Endothelial cell of umbilical vein (primary cell): ENCODE measurements at regions not wholly inside any gene's neighbourhood (a gene's known extent, or its start where the extent isn't known, plus 50 kb on each side); places are given as distances from the start of the nearest gene placed in this dataset.

Experiments used
- BruUV-seq: library from RNA; stranded (reverse); fragments of 400-500 nt; replicated peaks from 2 replicates; lab custom pipeline; 2021; lab: Mats Ljungman, UMichigan
- CTCF ChIA-PET: fragments of 300-600, 350-600 bp; sonication (Branson Sonifier 250); formaldehyde crosslinking; loops from one replicate; lab custom pipeline; 2021; ENCODE audit warnings: antibody characterized with exemption, inconsistent platforms; lab: Charles Lee
- POLR2A ChIA-PET: fragments of 300-600, 350-600 bp; sonication (Branson Sonifier 250); formaldehyde crosslinking; loops from one replicate; lab custom pipeline; 2021; ENCODE audit warnings: antibody characterized with exemption, inconsistent platforms; lab: Charles Lee
- DNase-seq: peaks from one replicate; pipeline ENCODE4 v3.0.0-alpha.2; 2011; ENCODE audit warnings: low read depth, low spot score
- FAIRE-seq: peaks from 2 replicates; lab custom pipeline; 2011; peaks lifted over from hg19 to GRCh38; lab: Jason Lieb, UNC
- H2AFZ ChIP-seq: 2 replicates; pipeline ENCODE4 v1.6.0; 2012; ENCODE audit warnings: low read depth, low read length, control low read depth, inconsistent platforms
- H3K27ac ChIP-seq: 2 replicates; pipeline ENCODE4 v1.5.1; 2011; ENCODE audit warnings: low read depth, mild to moderate bottlenecking, control low read depth, low read length, moderate library complexity; ENCODE audit not compliant: insufficient read depth
- H3K27me3 ChIP-seq, 2 experiments: 2 replicates each; pipeline versions ENCODE4 v1.6.0 to v1.6.1; 2011; ENCODE audit warnings: low read length in 2 of 2, mixed read lengths in 1 of 2; ENCODE audit not compliant: control insufficient read depth in 2 of 2, insufficient read depth in 2 of 2
- H3K36me3 ChIP-seq, 2 experiments: 2 replicates in 1 of 2; 3 replicates in 1 of 2; pipeline ENCODE4 v1.5.1; 2011; ENCODE audit warnings: low read length in 2 of 2, mild to moderate bottlenecking in 1 of 2, moderate library complexity in 1 of 2; ENCODE audit not compliant: control insufficient read depth in 2 of 2, insufficient read depth in 2 of 2; ENCODE audit errors: extremely low read depth in 1 of 2
- H3K4me1 ChIP-seq: 3 replicates; pipeline ENCODE4 v1.5.1; 2011; ENCODE audit warnings: mild to moderate bottlenecking, low read length; ENCODE audit not compliant: control insufficient read depth, insufficient read depth; ENCODE audit errors: extremely low read depth
- H3K4me2 ChIP-seq: 2 replicates; pipeline ENCODE4 v1.6.1; 2011; ENCODE audit warnings: low read length, control low read depth, mixed read lengths; ENCODE audit not compliant: insufficient read depth
- H3K4me3 ChIP-seq, 3 experiments: fragments of 200-600 bp in 1 of 3; sonication (generic), shearing (Covaris generic) in 1 of 3; replicated peaks in 1 of 3; 2 replicates each; pipeline ENCODE4 v1.5.1; 2011 to 2016; ENCODE audit warnings: control low read depth in 3 of 3, low read length in 3 of 3, mild to moderate bottlenecking in 2 of 3, inconsistent platforms in 1 of 3, low read depth in 1 of 3, moderate library complexity in 1 of 3; ENCODE audit not compliant: insufficient read depth in 1 of 3
- H3K79me2 ChIP-seq: 2 replicates; pipeline ENCODE4 v1.6.0; 2012; ENCODE audit warnings: low read length, inconsistent platforms; ENCODE audit not compliant: control insufficient read depth, insufficient read depth
- H3K9ac ChIP-seq: replicated peaks from 2 replicates; pipeline ENCODE3; 2011; ENCODE audit warnings: low read length, control low read depth; ENCODE audit not compliant: insufficient read depth; ENCODE audit errors: extremely low read depth
- H3K9me1 ChIP-seq: replicated peaks from 3 replicates; pipeline ENCODE4 v1.6.0; 2011; ENCODE audit warnings: mild to moderate bottlenecking, low read length; ENCODE audit not compliant: control insufficient read depth, insufficient read depth; ENCODE audit errors: extremely low read depth
- H3K9me3 ChIP-seq: replicated peaks from 2 replicates; pipeline ENCODE4 v1.5.1; 2012; ENCODE audit warnings: low read length, inconsistent platforms; ENCODE audit not compliant: control insufficient read depth, insufficient read depth
- H4K20me1 ChIP-seq: replicated peaks from 2 replicates; pipeline ENCODE3; 2011; ENCODE audit warnings: mild to moderate bottlenecking, low read length; ENCODE audit not compliant: control insufficient read depth, insufficient read depth; ENCODE audit errors: extremely low read depth
- CTCF ChIP-seq, 2 donors: IDR thresholded peaks; 1 replicate in 1 of 2; 2 replicates in 1 of 2; pipeline ENCODE4 v1.5.1; 2011; ENCODE audit warnings: low read length in 2 of 2, mild to moderate bottlenecking in 2 of 2, moderate library complexity in 2 of 2, control low read depth in 1 of 2, inconsistent platforms in 1 of 2, low read depth in 1 of 2; ENCODE audit not compliant: insufficient read depth in 1 of 2; ENCODE audit errors: extremely low read depth in 1 of 2
- EZH2 ChIP-seq: IDR thresholded peaks from 2 replicates; pipeline ENCODE4 v1.6.1; 2012; ENCODE audit warnings: borderline replicate concordance, low read depth, mild to moderate bottlenecking, moderate library complexity, low read length, inconsistent platforms; ENCODE audit not compliant: severe bottlenecking
- FOS ChIP-seq: IDR thresholded peaks from 2 replicates; pipeline ENCODE4 v1.6.1; 2011; ENCODE audit warnings: mild to moderate bottlenecking, low read length, moderate library complexity, borderline replicate concordance; ENCODE audit not compliant: insufficient read depth
- GATA2 ChIP-seq: IDR thresholded peaks from 2 replicates; pipeline ENCODE4 v1.7.0; 2011; ENCODE audit warnings: low read depth, mild to moderate bottlenecking, moderate library complexity, mixed read lengths, low read length; ENCODE audit not compliant: insufficient read length, insufficient read depth
- JUN ChIP-seq: IDR thresholded peaks from 2 replicates; pipeline ENCODE4 v1.6.1; 2011; ENCODE audit warnings: borderline replicate concordance, low read depth; ENCODE audit not compliant: insufficient read length, insufficient read depth
- MAX ChIP-seq: IDR thresholded peaks from 2 replicates; pipeline ENCODE4 v1.6.1; 2011; ENCODE audit not compliant: insufficient read depth, insufficient read length
- POLR2A ChIP-seq: IDR thresholded peaks from 2 replicates; pipeline ENCODE4 v1.6.1; 2012; ENCODE audit warnings: low read depth, mild to moderate bottlenecking, control low read depth, low read length
- POLR2AphosphoS5 ChIP-seq: IDR thresholded peaks from 2 replicates; pipeline ENCODE4 v1.6.1; 2012; ENCODE audit warnings: low read depth, mild to moderate bottlenecking, control low read depth, low read length, moderate library complexity; ENCODE audit not compliant: insufficient read depth
- dilution Hi-C: fragments of 300-500 bp; cut with MboI; formaldehyde crosslinking; loops from one replicate; pipeline ENCODE4 v1.15.0; 2019; ENCODE audit warnings: low sequenced_read_pairs; ENCODE audit not compliant: extremely low pct_ligation_motif_present
- intact Hi-C: fragments of 100-400 bp; cut with micrococcal nuclease; formaldehyde crosslinking; loops from one replicate; pipeline ENCODE4 v1.10.0; 2022

GRCh38 chr13:111632906-111633305 is 312.5 kb downstream of the TEX29 start:
- H3K9me3 ChIP-seq, result peaks cover 4% of the 10 kb centered on the region
- H3K36me3 ChIP-seq, result no peaks in the 10 kb centered on the region
- H3K4me3 ChIP-seq, result no peak overlapping the region
- no peaks in the 10 kb centered on the region for H4K20me1 ChIP-seq
- H3K27me3 ChIP-seq, result no peaks in the 10 kb centered on the region
- FAIRE-seq, result no peak
- BruUV-seq, result no TSS peak
- H3K27ac ChIP-seq, result no peak overlapping the region
- no peaks in the 10 kb centered on the region for H3K79me2 ChIP-seq
- H2AFZ ChIP-seq, result no peak overlapping the region
- no peak overlapping the region for H3K9ac ChIP-seq
- DNase-seq, result no peak
- no peaks in the 10 kb centered on the region for H3K9me1 ChIP-seq
- no peak for TF ChIP-seq POLR2A
- no peak for TF ChIP-seq POLR2AphosphoS5
- TF ChIP-seq FOS, result no peak
- no peak for TF ChIP-seq MAX
- no peak for TF ChIP-seq CTCF (IDR thresholded peaks at IDR 0.05; ENCODE audit: extremely low read depth in 1 of 2, insufficient read depth in 1 of 2, low read depth in 1 of 2, low read length in 2 of 2)
- TF ChIP-seq JUN, result no peak
- TF ChIP-seq EZH2, result no peak
- TF ChIP-seq GATA2, result no peak
- no peak overlapping the region for H3K4me2 ChIP-seq
- dilution Hi-C loops (no loop called here), intact Hi-C loops (no loop called here)
- POLR2A ChIA-PET, result no interaction called here
- no peaks in the 10 kb centered on the region for H3K4me1 ChIP-seq
- CTCF ChIA-PET, result no interaction called here
